Activated CD4-positive, alpha-beta T cell treated with anti-CD3 and anti-CD28 coated beads, Interleukin-2, amount 10 ng/mL, durations not matched to agents 7 days and 5 days (primary cell): ENCODE measurements at regions not wholly inside any gene's neighbourhood (a gene's known extent, or its start where the extent isn't known, plus 50 kb on each side); places are given as distances from the start of the nearest gene placed in this dataset.

Experiments used
- CTCF ChIA-PET: fragments of 350-600 bp; sonication (Branson Sonifier 250); formaldehyde crosslinking; loops from one replicate; lab custom pipeline; 2021; ENCODE audit warnings: antibody characterized with exemption; lab: Charles Lee
- POLR2A ChIA-PET: fragments of 350-600 bp; sonication (Branson Sonifier 250); formaldehyde crosslinking; loops from one replicate; lab custom pipeline; 2021; ENCODE audit warnings: antibody characterized with exemption; lab: Charles Lee
- DNase-seq: peaks from one replicate; pipeline ENCODE4 v3.0.0-alpha.2; 2020
- H3K27ac Mint-ChIP-seq: one replicate; pipeline ENCODE4 v1.8.0; 2021; ENCODE audit warnings: mild to moderate bottlenecking, moderate library complexity, mixed read lengths
- H3K27me3 Mint-ChIP-seq: one replicate; pipeline ENCODE4 v1.8.0; 2021; ENCODE audit warnings: mixed read lengths
- H3K36me3 Mint-ChIP-seq: one replicate; pipeline ENCODE4 v1.8.0; 2021; ENCODE audit warnings: low read depth, mixed read lengths
- H3K4me1 Mint-ChIP-seq: one replicate; pipeline ENCODE4 v1.8.0; 2021; ENCODE audit warnings: mixed read lengths
- H3K4me3 Mint-ChIP-seq: one replicate; pipeline ENCODE4 v1.8.0; 2021; ENCODE audit warnings: mild to moderate bottlenecking, moderate library complexity, mixed read lengths
- H3K9me3 Mint-ChIP-seq: one replicate; pipeline ENCODE4 v1.8.0; 2021; ENCODE audit warnings: mixed read lengths

- Mint-ChIP-seq H3K4me1 (no peaks in the 10 kb centered on the region), H3K4me3 (no peak overlapping the region), H3K27me3 (peaks cover 41% of the 10 kb centered on the region), H3K9me3 (no peaks in the 10 kb centered on the region), H3K36me3 (no peaks in the 10 kb centered on the region), H3K27ac (no peak overlapping the region)
- CTCF ChIA-PET: interaction anchor here (1.1 to 1.5 kb wide), 2 partner anchors 23 to 1477 kb away, joined by 4 to 5 read pairs; no protein-coding TSS in a partner anchor
- DNase-seq: no peak
- POLR2A ChIA-PET: no interaction called here
Observed at GRCh38 chr2:136407117-136407951, 289.4 kb upstream of the CXCR4 start.

- POLR2A ChIA-PET: no interaction called here
- H3K27me3 Mint-ChIP-seq: peaks cover 44% of the 10 kb centered on the region
Observed at GRCh38 chr2:136404925-136405324, 287.0 kb upstream of the CXCR4 start.

DNA sequence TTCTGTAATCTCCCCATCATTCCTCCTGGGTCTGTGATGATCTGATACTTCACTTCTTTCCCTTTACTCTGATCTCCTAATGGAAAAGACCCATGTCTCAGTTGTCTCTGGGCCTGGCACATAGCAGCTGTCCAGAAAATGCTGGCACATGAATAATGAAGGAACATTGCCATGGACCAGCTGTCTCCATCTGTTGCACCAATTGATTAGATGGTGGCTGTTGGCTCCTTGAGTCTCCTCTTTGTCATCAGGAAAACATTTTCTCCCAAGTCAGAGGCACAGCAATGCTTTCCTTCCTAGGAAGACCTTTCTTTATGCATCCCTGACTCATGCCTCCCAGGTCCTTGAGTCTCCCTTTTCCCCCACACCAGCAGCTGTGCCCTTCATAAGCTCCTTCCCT, 286.2 kb upstream of the CXCR4 start:
- Mint-ChIP-seq H3K9me3 (no peaks in the 10 kb centered on the region), H3K27ac (no peak overlapping the region), H3K27me3 (peaks cover 44% of the 10 kb centered on the region), H3K36me3 (no peaks in the 10 kb centered on the region), H3K4me3 (no peak overlapping the region), H3K4me1 (no peaks in the 10 kb centered on the region)
- no peak for DNase-seq
- ChIA-PET CTCF (no interaction called here), POLR2A (no interaction called here)

More at GRCh38 chr2:136404925-136405324, 287.0 kb upstream of the CXCR4 start:
- Mint-ChIP-seq H3K9me3 (no peaks in the 10 kb centered on the region), H3K27ac (no peak overlapping the region), H3K36me3 (no peaks in the 10 kb centered on the region), H3K4me1 (no peaks in the 10 kb centered on the region), H3K4me3 (no peak overlapping the region)
- CTCF ChIA-PET: no interaction called here
- no peak for DNase-seq

DNA sequence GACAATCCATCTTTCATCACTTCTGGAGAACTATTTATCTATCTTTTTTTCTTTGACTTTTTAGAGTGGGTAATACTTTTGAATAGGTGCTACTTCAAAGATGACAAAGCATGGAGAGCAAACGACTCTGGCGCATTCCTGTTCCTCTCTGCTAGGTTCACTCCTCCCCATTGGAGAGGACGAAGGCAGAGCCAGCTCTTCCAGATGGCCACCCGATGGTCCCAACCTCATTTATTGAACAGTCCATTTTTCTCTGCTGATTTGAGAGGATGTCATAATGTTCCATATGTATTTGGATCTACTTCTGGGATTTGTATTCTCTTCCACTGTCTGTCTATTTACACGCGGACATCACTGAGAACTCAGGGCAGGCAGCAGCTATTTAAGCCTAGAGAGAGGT, 284.3 kb upstream of the CXCR4 start:
- ChIA-PET CTCF (interaction anchor here (1.3 to 1.5 kb wide), 2 partner anchors 16 to 18 kb away, joined by 5 read pairs; no protein-coding TSS in a partner anchor), POLR2A (no interaction called here)
- no peak for DNase-seq
- Mint-ChIP-seq H3K36me3 (no peaks in the 10 kb centered on the region), H3K4me1 (no peaks in the 10 kb centered on the region), H3K27ac (no peak overlapping the region), H3K27me3 (peaks cover 35% of the 10 kb centered on the region), H3K9me3 (no peaks in the 10 kb centered on the region), H3K4me3 (no peak overlapping the region)

DNA sequence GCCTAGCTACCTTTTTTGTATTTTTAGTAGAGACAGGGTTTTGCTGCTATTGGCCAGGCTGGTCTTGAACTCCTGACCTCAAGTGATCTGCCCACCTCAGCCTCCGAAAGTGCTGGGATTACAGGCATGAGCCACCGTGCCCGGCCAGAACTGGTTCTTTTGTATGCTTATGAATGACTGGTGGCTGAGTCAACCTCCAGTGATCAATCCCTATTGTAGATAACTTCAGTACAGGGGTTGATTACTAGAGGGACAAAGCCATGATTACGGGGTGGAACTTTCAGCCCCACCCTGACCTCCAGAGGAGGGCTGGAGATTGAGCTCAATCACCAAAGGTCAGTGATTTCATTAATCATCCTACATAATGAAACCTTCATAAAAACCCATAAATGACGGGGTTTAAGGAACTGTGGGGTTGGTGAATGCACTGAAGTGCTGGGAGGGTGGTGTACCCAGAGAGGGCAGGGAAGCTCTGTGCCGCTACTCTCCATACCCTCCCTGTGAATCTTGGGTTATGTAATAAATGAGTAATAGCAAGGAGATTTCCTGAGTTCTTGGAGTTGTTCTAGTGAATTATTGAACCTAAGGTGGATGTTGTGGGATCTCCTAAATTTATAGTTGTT, 281.8 kb upstream of the CXCR4 start:
- DNase-seq: no peak
- Mint-ChIP-seq H3K27ac (no peak overlapping the region), H3K9me3 (no peaks in the 10 kb centered on the region), H3K36me3 (no peaks in the 10 kb centered on the region), H3K27me3 (peaks cover 30% of the 10 kb centered on the region), H3K4me3 (no peak overlapping the region), H3K4me1 (peaks cover 7% of the 10 kb centered on the region)
- CTCF ChIA-PET: interaction anchor here (0.6 to 1.2 kb wide), 4 partner anchors 16 to 70 kb away, joined by 3 to 5 read pairs (median 4); no protein-coding TSS in a partner anchor
- POLR2A ChIA-PET: no interaction called here

- Mint-ChIP-seq H3K36me3 (no peaks in the 10 kb centered on the region), H3K4me1 (peaks cover 23% of the 10 kb centered on the region), H3K4me3 (no peak overlapping the region), H3K27me3 (peaks cover 2% of the 10 kb centered on the region), H3K9me3 (no peaks in the 10 kb centered on the region), H3K27ac (no peak overlapping the region)
- ChIA-PET CTCF (interaction anchor here (1.1 to 1.6 kb wide), 2 partner anchors 9 to 11 kb away, joined by 5 to 6 read pairs; no protein-coding TSS in a partner anchor), POLR2A (no interaction called here)
- DNase-seq: no peak
Observed at GRCh38 chr2:136395582-136395981, 277.6 kb upstream of the CXCR4 start.

DNA sequence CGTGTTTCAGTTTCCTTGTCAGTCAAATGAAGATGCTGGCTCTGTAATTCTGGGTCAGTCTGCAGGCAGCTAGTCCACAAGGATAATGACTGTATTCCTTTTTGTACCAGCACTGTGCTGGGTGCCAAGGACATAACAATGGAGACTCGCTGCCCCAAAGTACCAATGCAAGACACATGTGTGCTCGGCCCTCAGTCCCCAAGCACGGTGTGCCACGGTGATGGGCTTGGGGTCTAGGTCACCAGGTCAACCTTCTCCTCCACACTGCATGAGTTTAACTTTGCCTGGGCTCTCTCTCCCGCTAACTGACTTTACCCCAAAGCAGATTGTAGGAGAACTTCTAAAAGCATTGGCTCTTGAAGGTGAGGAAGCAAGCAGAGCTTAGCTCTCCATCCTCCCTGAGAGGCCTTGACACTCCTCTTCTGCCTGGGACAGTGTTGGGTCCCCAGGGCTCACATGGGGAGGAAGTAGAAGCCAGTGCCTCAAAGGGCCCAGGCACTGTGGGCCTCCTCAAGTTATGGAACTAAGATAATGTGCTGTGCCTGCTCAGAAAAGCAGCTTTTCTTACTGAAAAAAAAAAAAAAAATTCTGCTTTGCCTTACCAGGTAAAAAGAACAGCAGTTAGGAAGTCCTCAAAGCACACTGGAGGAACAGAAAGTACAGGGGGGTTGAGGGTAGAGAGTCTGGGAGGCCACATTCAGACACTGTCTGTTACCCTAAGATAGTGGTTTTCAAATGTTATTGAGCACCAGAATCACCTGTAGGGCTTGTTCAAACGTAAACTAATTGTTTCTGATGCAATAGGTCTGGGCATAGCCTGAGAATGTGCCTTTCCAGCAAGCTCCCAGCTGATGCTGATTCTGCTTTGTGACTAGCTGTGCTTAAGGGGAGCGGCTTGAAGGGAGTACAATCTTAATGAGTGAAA, 276.4 kb upstream of the CXCR4 start:
- no peak for DNase-seq
- ChIA-PET CTCF (interaction anchor here (1.6 to 2.0 kb wide), 2 partner anchors 8 to 10 kb away, joined by 5 to 6 read pairs; no protein-coding TSS in a partner anchor), POLR2A (no interaction called here)
- Mint-ChIP-seq H3K27me3 (peaks cover 2% of the 10 kb centered on the region), H3K27ac (peak overlapping the region; percentile 4), H3K4me3 (no peak overlapping the region), H3K36me3 (no peaks in the 10 kb centered on the region), H3K9me3 (no peaks in the 10 kb centered on the region), H3K4me1 (peaks cover 28% of the 10 kb centered on the region)

DNA sequence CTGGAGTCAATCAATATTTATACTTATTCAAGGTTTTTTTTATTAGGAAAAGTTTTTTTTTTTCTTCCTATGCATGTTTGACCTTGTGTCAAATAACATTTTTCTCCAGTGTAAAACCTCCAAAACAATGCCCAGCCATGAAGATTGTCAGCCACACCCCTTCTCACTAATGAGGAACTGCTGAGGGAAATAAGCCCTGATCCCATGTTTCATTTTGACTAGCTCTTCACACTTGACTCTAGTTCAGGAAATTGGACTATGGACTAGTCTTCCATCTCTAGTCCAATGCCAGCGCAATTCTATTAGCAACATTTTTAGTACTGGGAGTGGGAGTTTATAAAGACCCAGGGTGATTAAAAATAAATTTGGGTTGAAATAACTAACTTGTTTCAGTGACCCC, 275.6 kb upstream of the CXCR4 start:
- Mint-ChIP-seq H3K4me3 (no peak overlapping the region), H3K36me3 (no peaks in the 10 kb centered on the region), H3K9me3 (no peaks in the 10 kb centered on the region), H3K27me3 (peaks cover 2% of the 10 kb centered on the region), H3K4me1 (peaks cover 28% of the 10 kb centered on the region), H3K27ac (no peak overlapping the region)
- ChIA-PET CTCF (interaction anchor here (2.0 kb wide), 1 partner anchor 9 kb away, joined by 5 read pairs; no protein-coding TSS in a partner anchor), POLR2A (no interaction called here)
- DNase-seq: no peak

- DNase-seq: no peak
- CTCF ChIA-PET: interaction anchor here (2.0 kb wide), 1 partner anchor 8 kb away, joined by 5 read pairs; no protein-coding TSS in a partner anchor
- POLR2A ChIA-PET: no interaction called here
- Mint-ChIP-seq H3K27ac (no peak overlapping the region), H3K4me1 (peaks cover 28% of the 10 kb centered on the region), H3K9me3 (no peaks in the 10 kb centered on the region), H3K4me3 (no peak overlapping the region), H3K36me3 (no peaks in the 10 kb centered on the region), H3K27me3 (no peaks in the 10 kb centered on the region)
Observed at GRCh38 chr2:136392897-136393505, 275.1 kb upstream of the CXCR4 start.

GRCh38 chr2:136389809-136390208, 271.9 kb upstream of the CXCR4 start:
- no peaks in the 10 kb centered on the region for H3K36me3 Mint-ChIP-seq
- CTCF ChIA-PET: interaction anchor here (1.4 kb wide), 1 partner anchor 476 kb away, joined by 5 read pairs; no protein-coding TSS in a partner anchor
- peaks cover 23% of the 10 kb centered on the region for H3K4me1 Mint-ChIP-seq
- H3K4me3 Mint-ChIP-seq: no peak overlapping the region
- DNase-seq: no peak
- no peaks in the 10 kb centered on the region for H3K27me3 Mint-ChIP-seq
- H3K9me3 Mint-ChIP-seq: no peaks in the 10 kb centered on the region
- no peak overlapping the region for H3K27ac Mint-ChIP-seq
- POLR2A ChIA-PET: no interaction called here

GRCh38 chr2:136386046-136386445, 268.1 kb upstream of the CXCR4 start:
- Mint-ChIP-seq H3K4me1 (peaks cover 44% of the 10 kb centered on the region), H3K36me3 (no peaks in the 10 kb centered on the region), H3K4me3 (no peak overlapping the region), H3K27ac (no peak overlapping the region), H3K9me3 (no peaks in the 10 kb centered on the region), H3K27me3 (no peaks in the 10 kb centered on the region)
- ChIA-PET CTCF (interaction anchor here (0.7 to 3.0 kb wide), 9 partner anchors 9 to 472 kb away, joined by 3 to 30 read pairs (median 4); no protein-coding TSS in a partner anchor), POLR2A (no interaction called here)
- no peak for DNase-seq
